ENCODE measurements at regions not wholly inside any gene's neighbourhood (a gene's known extent, or its start where the extent isn't known, plus 50 kb on each side); places are given as distances from the start of the nearest gene placed in this dataset.

- TF ChIP-seq EZH2 (IDR thresholded peaks at IDR 0.05; ENCODE audit: borderline replicate concordance, insufficient read depth, low read length, poor library complexity, severe bottlenecking), result no peak
- no peak for TF ChIP-seq MXI1 (conservative IDR thresholded peaks at IDR 0.05; ENCODE audit: poor library complexity, severe bottlenecking)
Measured at GRCh38 chr6:28598757-28599686, 73.3 kb downstream of the GPX5 start (continued).

- TF ChIP-seq MXI1 (conservative IDR thresholded peaks at IDR 0.05; ENCODE audit: poor library complexity, severe bottlenecking), result no peak
- TF ChIP-seq REST (IDR thresholded peaks at IDR 0.05; ENCODE audit: borderline replicate concordance), result no peak
- TF ChIP-seq CTCF (IDR thresholded peaks at IDR 0.05; ENCODE audit: poor library complexity, severe bottlenecking), result no peak
- TF ChIP-seq SMC3 (conservative IDR thresholded peaks at IDR 0.05; ENCODE audit: poor library complexity), result no peak
- TF ChIP-seq EP300 (conservative IDR thresholded peaks at IDR 0.05; ENCODE audit: poor library complexity, severe bottlenecking), result no peak
- no peak for TF ChIP-seq TAF1 (IDR thresholded peaks at IDR 0.05; ENCODE audit: low read depth)
- TF ChIP-seq EZH2 (IDR thresholded peaks at IDR 0.05; ENCODE audit: borderline replicate concordance, insufficient read depth, low read length, poor library complexity, severe bottlenecking), result no peak
- no peak for TF ChIP-seq POLR2AphosphoS5 (IDR thresholded peaks at IDR 0.05)
- TF ChIP-seq RAD21 (conservative IDR thresholded peaks at IDR 0.05), result no peak
- no peaks in the 10 kb centered on the region for H3K79me2 ChIP-seq (replicated peaks; ENCODE audit: insufficient read depth, low read length)
Measured at GRCh38 chr6:28600245-28600644, 74.6 kb downstream of the GPX5 start.

GRCh38 chr6:28603891-28604290, 78.2 kb downstream of the GPX5 start:
- H3K27ac ChIP-seq (ENCODE audit: low read length), result no peak overlapping the region
- no peak overlapping the region for H3K4me3 ChIP-seq (ENCODE audit: low read length)
- no peak for TF ChIP-seq POLR2AphosphoS5 (IDR thresholded peaks at IDR 0.05)
- no peak for TF ChIP-seq REST (IDR thresholded peaks at IDR 0.05; ENCODE audit: borderline replicate concordance)
- TF ChIP-seq SMC3 (conservative IDR thresholded peaks at IDR 0.05; ENCODE audit: poor library complexity), result no peak
- TF ChIP-seq EP300 (conservative IDR thresholded peaks at IDR 0.05; ENCODE audit: poor library complexity, severe bottlenecking), result no peak
- TF ChIP-seq EZH2 (IDR thresholded peaks at IDR 0.05; ENCODE audit: borderline replicate concordance, insufficient read depth, low read length, poor library complexity, severe bottlenecking), result no peak
- no peak overlapping the region for H2AFZ ChIP-seq (ENCODE audit: low read depth, low read length)
- H3K9ac ChIP-seq (ENCODE audit: low read length), result no peak overlapping the region
- no peaks in the 10 kb centered on the region for H3K9me2 ChIP-seq (ENCODE audit: insufficient read depth, low read length)
- H3K9me3 ChIP-seq (ENCODE audit: low read length), result no peaks in the 10 kb centered on the region
- H3K27me3 ChIP-seq (ENCODE audit: insufficient read depth, low read depth, low read length), result no peaks in the 10 kb centered on the region
- H3K79me2 ChIP-seq (replicated peaks; ENCODE audit: insufficient read depth, low read length), result no peaks in the 10 kb centered on the region
- no peak overlapping the region for H3K4me2 ChIP-seq (ENCODE audit: low read length)
- H3K36me3 ChIP-seq (ENCODE audit: insufficient read depth, low read length), result no peaks in the 10 kb centered on the region
- H3F3A ChIP-seq (ENCODE audit: insufficient read depth, low read length, poor library complexity, severe bottlenecking), result peaks cover 9% of the 10 kb centered on the region
- no peaks in the 10 kb centered on the region for H4K20me1 ChIP-seq (ENCODE audit: insufficient read depth)

More at GRCh38 chr6:28600245-28600644, 74.6 kb downstream of the GPX5 start:
- H3K4me2 ChIP-seq (ENCODE audit: low read length), result no peak overlapping the region
- no peaks in the 10 kb centered on the region for H3K27me3 ChIP-seq (ENCODE audit: insufficient read depth, low read depth, low read length)
- H3F3A ChIP-seq (ENCODE audit: insufficient read depth, low read length, poor library complexity, severe bottlenecking), result no peaks in the 10 kb centered on the region
- H3K9me2 ChIP-seq (ENCODE audit: insufficient read depth, low read length), result no peaks in the 10 kb centered on the region
- no peak overlapping the region for H3K4me3 ChIP-seq (ENCODE audit: low read length)
- H3K9ac ChIP-seq (ENCODE audit: low read length), result no peak overlapping the region
- H4K20me1 ChIP-seq (ENCODE audit: insufficient read depth), result no peaks in the 10 kb centered on the region
- H2AFZ ChIP-seq (ENCODE audit: low read depth, low read length), result no peak overlapping the region
- H3K9me3 ChIP-seq (ENCODE audit: low read length), result no peaks in the 10 kb centered on the region
- H3K27ac ChIP-seq (ENCODE audit: low read length), result no peak overlapping the region
- no peaks in the 10 kb centered on the region for H3K36me3 ChIP-seq (ENCODE audit: insufficient read depth, low read length)

Data from neural cell (in vitro differentiated cells).